CD4-positive, alpha-beta T cell (primary cell): ENCODE measurements at regions not wholly inside any gene's neighbourhood (a gene's known extent, or its start where the extent isn't known, plus 50 kb on each side); places are given as distances from the start of the nearest gene placed in this dataset.

ENCODE experiments used
- ATAC-seq: fragments of 200-7000 bp; cut with Tn5 transposase; one replicate; pipeline ENCODE4 v1.10.0; 2022; ENCODE audit warnings: mild to moderate bottlenecking; ENCODE audit not compliant: poor library complexity
- CTCF ChIA-PET: fragments of 350-600 bp; sonication (Branson Sonifier 250); formaldehyde crosslinking; loops from one replicate; lab custom pipeline; 2021; ENCODE audit warnings: antibody characterized with exemption, inconsistent platforms; lab: Charles Lee
- POLR2A ChIA-PET: fragments of 350-600 bp; sonication (Branson Sonifier 250); formaldehyde crosslinking; loops from one replicate; lab custom pipeline; 2021; ENCODE audit warnings: antibody characterized with exemption, inconsistent platforms; lab: Charles Lee
- DNase-seq, 14 experiments: peaks; one replicate each; pipeline ENCODE4 v3.0.0-alpha.2; 2013 to 2020; ENCODE audit warnings: mixed read lengths in 2 of 14
- H3K27ac ChIP-seq, 2 donors: one replicate each; pipeline versions ENCODE4 v1.5.1 to v1.7.0; 2013; ENCODE audit warnings: low read length in 2 of 2, low read depth in 1 of 2, mild to moderate bottlenecking in 1 of 2
- H3K27me3 ChIP-seq, 2 experiments: 1 replicate in 1 of 2; 2 replicates in 1 of 2; pipeline versions ENCODE4 v1.6.1 to v1.7.0; 2013; ENCODE audit warnings: low read length in 2 of 2, control low read depth in 1 of 2, mild to moderate bottlenecking in 1 of 2, moderate library complexity in 1 of 2; ENCODE audit not compliant: insufficient read depth in 2 of 2, control insufficient read depth in 1 of 2
- H3K36me3 ChIP-seq: one replicate; pipeline ENCODE4 v1.6.1; 2013; ENCODE audit warnings: low read length, control low read depth; ENCODE audit not compliant: insufficient read depth
- H3K4me1 ChIP-seq: one replicate; pipeline ENCODE4 v1.6.1; 2013; ENCODE audit warnings: low read length, control low read depth; ENCODE audit not compliant: insufficient read depth
- H3K4me3 ChIP-seq: one replicate; pipeline ENCODE4 v1.5.1; 2013; ENCODE audit warnings: mild to moderate bottlenecking, low read length, moderate library complexity
- H3K9me3 ChIP-seq, 2 experiments: 1 replicate in 1 of 2; 2 replicates in 1 of 2; pipeline versions ENCODE4 v1.6.1 to v1.7.0; 2013; ENCODE audit warnings: low read length in 2 of 2, mild to moderate bottlenecking in 2 of 2, control low read depth in 1 of 2, moderate library complexity in 1 of 2; ENCODE audit not compliant: control insufficient read depth in 1 of 2, insufficient read depth in 1 of 2
- H3K27ac Mint-ChIP-seq: one replicate; pipeline ENCODE4 v1.8.0; 2020; ENCODE audit warnings: mixed read lengths
- H3K27me3 Mint-ChIP-seq: one replicate; pipeline ENCODE4 v1.8.0; 2021; ENCODE audit warnings: mixed read lengths
- H3K36me3 Mint-ChIP-seq: one replicate; pipeline ENCODE4 v1.8.0; 2021; ENCODE audit warnings: low read depth, mixed read lengths
- H3K4me1 Mint-ChIP-seq: one replicate; pipeline ENCODE4 v1.8.0; 2021; ENCODE audit warnings: low read depth, mixed read lengths
- H3K4me3 Mint-ChIP-seq: one replicate; pipeline ENCODE4 v1.8.0; 2020; ENCODE audit warnings: mild to moderate bottlenecking, mixed read lengths
- H3K9me3 Mint-ChIP-seq: one replicate; pipeline ENCODE4 v1.8.0; 2020; ENCODE audit warnings: mixed read lengths
- CTCF ChIP-seq: fragments of 200-600 bp; IDR thresholded peaks from one replicate; pipeline ENCODE4 v1.8.0; 2022; ENCODE audit warnings: antibody characterized with exemption, mild to moderate bottlenecking
- intact Hi-C, 2 experiments: fragments of 100-400 bp; cut with DNase I in 1 of 2; cut with micrococcal nuclease in 1 of 2; formaldehyde crosslinking; loops; one replicate each; pipeline versions ENCODE4 v1.15.1 to v1.9.0; 2023 to 2025; cut with DNase I, micrococcal nuclease

- POLR2A ChIA-PET = no interaction called here
- no peak for ATAC-seq
- Histone ChIP-seq H3K27me3 (no peaks in the 10 kb centered on the region), H3K27ac (no peak overlapping the region), H3K9me3 (no peaks in the 10 kb centered on the region), H3K4me3 (no peak overlapping the region), H3K36me3 (no peaks in the 10 kb centered on the region), H3K4me1 (no peaks in the 10 kb centered on the region)
- Mint-ChIP-seq H3K4me1 (no peaks in the 10 kb centered on the region), H3K27ac (no peak overlapping the region), H3K9me3 (peaks cover 4% of the 10 kb centered on the region), H3K36me3 (no peaks in the 10 kb centered on the region), H3K4me3 (no peak overlapping the region), H3K27me3 (peaks cover 4% of the 10 kb centered on the region)
- intact Hi-C loops = no loop called here
- CTCF ChIA-PET = interaction anchor here (0.8 kb wide), 1 partner anchor 35 kb away, joined by 3 read pairs; no protein-coding TSS in a partner anchor
- TF ChIP-seq CTCF = no peak
- DNase-seq = no peak
These were observed 52.2 kb upstream of the CTAGE1 start for GRCh38 chr18:22469926-22470247.

- ChIA-PET CTCF (interaction anchor here (0.8 kb wide), 1 partner anchor 36 kb away, joined by 3 read pairs; no protein-coding TSS in a partner anchor), POLR2A (no interaction called here)
- Histone ChIP-seq H3K4me3 (no peak overlapping the region), H3K9me3 (peaks cover 0 to 1% of the 10 kb centered on the region in 2 experiments), H3K27ac (no peak overlapping the region), H3K36me3 (no peaks in the 10 kb centered on the region), H3K4me1 (no peaks in the 10 kb centered on the region), H3K27me3 (no peaks in the 10 kb centered on the region)
- Mint-ChIP-seq H3K4me3 (no peak overlapping the region), H3K27me3 (peaks cover 4% of the 10 kb centered on the region), H3K9me3 (peaks cover 8% of the 10 kb centered on the region), H3K4me1 (no peaks in the 10 kb centered on the region), H3K36me3 (no peaks in the 10 kb centered on the region), H3K27ac (no peak overlapping the region)
- no peak for DNase-seq
- intact Hi-C loops = no loop called here
- TF ChIP-seq CTCF = no peak
- no peak for ATAC-seq
These were observed 52.8 kb upstream of the CTAGE1 start for GRCh38 chr18:22470248-22471235.

- ChIA-PET CTCF (no interaction called here), POLR2A (no interaction called here)
- Histone ChIP-seq H3K4me3 (no peak overlapping the region), H3K36me3 (no peaks in the 10 kb centered on the region), H3K9me3 (peaks cover 0 to 3% of the 10 kb centered on the region in 2 experiments), H3K27me3 (no peaks in the 10 kb centered on the region), H3K27ac (no peak overlapping the region), H3K4me1 (no peaks in the 10 kb centered on the region)
- no peak for TF ChIP-seq CTCF
- Mint-ChIP-seq H3K4me3 (no peak overlapping the region), H3K9me3 (peaks cover 6% of the 10 kb centered on the region), H3K27ac (no peak overlapping the region), H3K27me3 (peaks cover 4% of the 10 kb centered on the region), H3K36me3 (no peaks in the 10 kb centered on the region), H3K4me1 (no peaks in the 10 kb centered on the region)
- intact Hi-C loops = no loop called here
- ATAC-seq (no peak), DNase-seq (no peak)
These were observed 53.9 kb upstream of the CTAGE1 start for GRCh38 chr18:22471546-22472131.
